PC-3 (cell line): ENCODE measurements at regions not wholly inside any gene's neighbourhood (a gene's known extent, or its start where the extent isn't known, plus 50 kb on each side); places are given as distances from the start of the nearest gene placed in this dataset.
A peak's percentile ranks its signal among the peaks of the same experiment; 100 is the strongest.

Experiments used
- ATAC-seq: fragments of 200-7000 bp; cut with Tn5 transposase; 2 replicates; pipeline ENCODE4 v1.9.1; 2020; ENCODE audit warnings: mild to moderate bottlenecking, moderate library complexity
- BruUV-seq: library from RNA; stranded (reverse); fragments of 400-500 nt; replicated peaks from 2 replicates; lab custom pipeline; 2021; lab: Mats Ljungman, UMichigan
- CTCF ChIA-PET: fragments of 300-600 bp; sonication (Branson Sonifier 250); formaldehyde crosslinking; loops from one replicate; lab custom pipeline; 2022; ENCODE audit warnings: antibody characterized with exemption; lab: Charles Lee
- POLR2A ChIA-PET: fragments of 300-600 bp; sonication (Branson Sonifier 250); formaldehyde crosslinking; loops from one replicate; lab custom pipeline; 2022; ENCODE audit warnings: antibody characterized with exemption; ENCODE audit not compliant: unreplicated experiment; lab: Charles Lee
- DNase-seq: peaks from one replicate; pipeline ENCODE4 v3.0.0-alpha.2; 2015
- H2AFZ ChIP-seq: fragments of 300-600 bp; sonication (generic); 2 replicates; pipeline ENCODE4 v1.6.0; 2016; ENCODE audit warnings: antibody characterized with exemption, low read length
- H3F3A ChIP-seq: fragments of 300-600 bp; sonication (generic); one replicate; pipeline ENCODE4 v1.6.0; 2017; ENCODE audit warnings: antibody characterized with exemption, low read length, control low read depth, mild to moderate bottlenecking; ENCODE audit not compliant: unreplicated experiment
- H3K27ac ChIP-seq: fragments of 300-600 bp; sonication (generic); 2 replicates; pipeline ENCODE4 v1.5.1; 2016; ENCODE audit warnings: mild to moderate bottlenecking, low read length
- H3K27me3 ChIP-seq: fragments of 300-600 bp; sonication (generic); 2 replicates; pipeline ENCODE4 v1.6.1; 2016; ENCODE audit warnings: low read length, mixed read lengths
- H3K36me3 ChIP-seq: fragments of 300-600 bp; sonication (generic); 2 replicates; pipeline ENCODE4 v1.6.1; 2016; ENCODE audit warnings: low read depth, mixed run types, low read length, mixed read lengths
- H3K4me1 ChIP-seq: fragments of 300-600 bp; sonication (generic); 2 replicates; pipeline ENCODE4 v1.5.1; 2016; ENCODE audit warnings: low read length; ENCODE audit not compliant: insufficient read depth
- H3K4me2 ChIP-seq: fragments of 300-600 bp; sonication (generic); 2 replicates; pipeline ENCODE4 v1.6.0; 2016; ENCODE audit warnings: low read length
- H3K4me3 ChIP-seq: fragments of 300-600 bp; sonication (generic); 2 replicates; pipeline ENCODE4 v1.5.1; 2016; ENCODE audit warnings: mild to moderate bottlenecking, low read length, mixed read lengths
- H3K79me2 ChIP-seq: fragments of 300-600 bp; sonication (generic); 2 replicates; pipeline ENCODE4 v1.6.1; 2017; ENCODE audit warnings: low read length, mixed read lengths
- H3K9ac ChIP-seq: fragments of 300-600 bp; sonication (generic); 2 replicates; pipeline ENCODE4 v1.6.0; 2016; ENCODE audit warnings: mild to moderate bottlenecking, low read length
- H3K9me2 ChIP-seq: fragments of 300-600 bp; sonication (generic); replicated peaks from 2 replicates; pipeline ENCODE4 v1.6.1; 2016; ENCODE audit warnings: mixed run types, low read length, mixed read lengths
- H3K9me3 ChIP-seq: fragments of 300-600 bp; sonication (generic); 2 replicates; pipeline ENCODE4 v1.6.1; 2016; ENCODE audit warnings: low read length, mixed read lengths
- H4K20me1 ChIP-seq: fragments of 300-600 bp; sonication (generic); 2 replicates; pipeline ENCODE4 v1.6.1; 2016; ENCODE audit warnings: low read length, mixed read lengths
- EZH2 ChIP-seq: fragments of 300-600 bp; sonication (generic); IDR thresholded peaks from one replicate; pipeline ENCODE4 v1.6.1; 2017; ENCODE audit warnings: antibody characterized with exemption, mild to moderate bottlenecking, low read length; ENCODE audit not compliant: unreplicated experiment
- EZH2phosphoT487 ChIP-seq: fragments of 300-600 bp; sonication (generic); IDR thresholded peaks from 2 replicates; pipeline ENCODE4 v1.6.1; 2018; ENCODE audit warnings: mild to moderate bottlenecking, antibody characterized with exemption, low read length, borderline replicate concordance
- intact Hi-C: fragments of 100-400 bp; cut with micrococcal nuclease; formaldehyde crosslinking; loops from 2 replicates; pipeline ENCODE4 v1.9.0; 2023
- TF ChIP-seq, protein P1 (sequence below): fragments of 300-600 bp; sonication (generic); conservative IDR thresholded peaks from 2 replicates; pipeline ENCODE4 v1.5.1; 2017; ENCODE audit warnings: antibody characterized with exemption, low read depth, mild to moderate bottlenecking, low read length

DNA sequence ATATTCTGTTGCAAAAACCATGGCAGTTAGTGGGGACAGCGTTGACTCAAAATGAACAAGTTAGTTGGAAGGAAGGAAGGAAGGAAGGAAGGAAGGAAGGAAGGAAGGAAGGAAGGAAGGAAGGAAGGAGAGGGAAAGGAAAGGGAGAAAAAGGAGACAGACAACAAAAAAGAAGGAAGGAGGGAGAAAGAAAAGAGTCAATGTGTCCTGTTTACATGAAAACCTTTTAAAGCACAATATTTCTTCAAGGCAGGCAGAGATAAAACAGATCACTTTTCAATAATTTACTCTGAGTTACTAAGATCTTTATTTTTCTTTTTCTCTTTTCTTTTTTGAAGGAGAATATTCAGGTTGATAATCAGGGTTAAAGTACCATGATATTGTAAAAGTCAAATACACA lies 99.4 kb downstream of the CCER1 start:
- H3K4me2 ChIP-seq = no peak overlapping the region
- no peaks in the 10 kb centered on the region for H3K27me3 ChIP-seq
- H3K4me3 ChIP-seq = no peak overlapping the region
- no peaks in the 10 kb centered on the region for H3F3A ChIP-seq
- H3K36me3 ChIP-seq = no peaks in the 10 kb centered on the region
- ChIA-PET CTCF (no interaction called here), POLR2A (no interaction called here)
- H3K4me1 ChIP-seq = peaks cover 15% of the 10 kb centered on the region
- intact Hi-C loops = no loop called here
- ATAC-seq (no peak), DNase-seq (no peak)
- no peak overlapping the region for H2AFZ ChIP-seq
- no peaks in the 10 kb centered on the region for H3K79me2 ChIP-seq
- BruUV-seq = no TSS peak
- no peaks in the 10 kb centered on the region for H3K9me3 ChIP-seq
- TF ChIP-seq EZH2phosphoT487 = no peak
- TF ChIP-seq EZH2 = no peak
- TF ChIP-seq, protein P1, sequence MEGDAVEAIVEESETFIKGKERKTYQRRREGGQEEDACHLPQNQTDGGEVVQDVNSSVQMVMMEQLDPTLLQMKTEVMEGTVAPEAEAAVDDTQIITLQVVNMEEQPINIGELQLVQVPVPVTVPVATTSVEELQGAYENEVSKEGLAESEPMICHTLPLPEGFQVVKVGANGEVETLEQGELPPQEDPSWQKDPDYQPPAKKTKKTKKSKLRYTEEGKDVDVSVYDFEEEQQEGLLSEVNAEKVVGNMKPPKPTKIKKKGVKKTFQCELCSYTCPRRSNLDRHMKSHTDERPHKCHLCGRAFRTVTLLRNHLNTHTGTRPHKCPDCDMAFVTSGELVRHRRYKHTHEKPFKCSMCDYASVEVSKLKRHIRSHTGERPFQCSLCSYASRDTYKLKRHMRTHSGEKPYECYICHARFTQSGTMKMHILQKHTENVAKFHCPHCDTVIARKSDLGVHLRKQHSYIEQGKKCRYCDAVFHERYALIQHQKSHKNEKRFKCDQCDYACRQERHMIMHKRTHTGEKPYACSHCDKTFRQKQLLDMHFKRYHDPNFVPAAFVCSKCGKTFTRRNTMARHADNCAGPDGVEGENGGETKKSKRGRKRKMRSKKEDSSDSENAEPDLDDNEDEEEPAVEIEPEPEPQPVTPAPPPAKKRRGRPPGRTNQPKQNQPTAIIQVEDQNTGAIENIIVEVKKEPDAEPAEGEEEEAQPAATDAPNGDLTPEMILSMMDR = no peak
- H3K9ac ChIP-seq = no peak overlapping the region
- H4K20me1 ChIP-seq = no peaks in the 10 kb centered on the region
- H3K27ac ChIP-seq = no peak overlapping the region
- no peaks in the 10 kb centered on the region for H3K9me2 ChIP-seq

DNA sequence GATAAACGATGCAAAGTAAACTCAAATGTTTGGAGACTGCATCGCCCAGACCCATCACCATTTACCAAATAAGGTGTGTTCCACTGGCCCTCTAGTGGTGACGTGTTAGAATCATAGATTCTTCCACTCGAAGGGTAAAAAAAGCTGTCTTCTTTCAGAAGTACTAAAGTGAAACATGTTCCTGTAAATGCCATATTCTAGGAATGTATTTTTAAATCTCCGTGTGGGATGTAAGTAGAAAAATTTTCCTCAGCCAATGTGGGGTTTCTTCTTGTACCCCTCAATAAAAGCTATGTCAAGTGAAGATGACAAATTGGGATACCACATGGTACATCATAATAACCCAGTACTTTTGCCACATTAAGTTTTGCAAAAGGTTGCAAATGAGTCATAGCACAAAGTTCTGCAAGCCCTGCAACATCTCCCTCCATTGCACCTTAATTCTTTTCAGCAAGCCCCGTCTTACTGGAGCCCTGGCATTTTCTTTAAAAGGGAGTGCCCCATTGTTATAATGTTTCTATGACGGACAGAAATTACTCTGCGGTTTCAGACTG lies 100.8 kb downstream of the CCER1 start:
- H3K4me1 ChIP-seq = peaks cover 15% of the 10 kb centered on the region
- POLR2A ChIA-PET = interaction anchor here (0.5 kb wide), 1 partner anchor 87 kb away, joined by 6 read pairs; no protein-coding TSS in a partner anchor
- CTCF ChIA-PET = interaction anchor here (0.6 to 1.0 kb wide), 2 partner anchors 24 to 159 kb away, joined by 4 to 7 read pairs; no protein-coding TSS in a partner anchor

More for the DNA sequence above, 100.8 kb downstream of the CCER1 start:
- no peak for TF ChIP-seq EZH2
- TF ChIP-seq, protein P1 = peak; percentile 89
- peak; percentile 77 for ATAC-seq
- peak overlapping the region; percentile 38 for H3K4me2 ChIP-seq
- H3F3A ChIP-seq = no peaks in the 10 kb centered on the region
- H3K4me3 ChIP-seq = no peak overlapping the region
- peak; percentile 74 for DNase-seq
- H4K20me1 ChIP-seq = no peaks in the 10 kb centered on the region
- no peaks in the 10 kb centered on the region for H3K9me3 ChIP-seq
- no TSS peak for BruUV-seq
- intact Hi-C loops = loop anchor here (1.0 to 5.0 kb wide), 6 partner anchors 37 to 1312 kb away; no protein-coding TSS in a partner anchor
- H3K9ac ChIP-seq = no peak overlapping the region
- H3K27me3 ChIP-seq = no peaks in the 10 kb centered on the region
- no peaks in the 10 kb centered on the region for H3K9me2 ChIP-seq
- no peaks in the 10 kb centered on the region for H3K36me3 ChIP-seq
- no peaks in the 10 kb centered on the region for H3K79me2 ChIP-seq
- no peak overlapping the region for H2AFZ ChIP-seq
- H3K27ac ChIP-seq = no peak overlapping the region
